Naive thymus-derived CD4-positive, alpha-beta T cell (primary cell): ENCODE measurements at regions not wholly inside any gene's neighbourhood (a gene's known extent, or its start where the extent isn't known, plus 50 kb on each side); places are given as distances from the start of the nearest gene placed in this dataset. TPM values are rescaled to one million over a fixed set of nuclear protein-coding genes. Genes with fewer than 3 reads are reported as not detected.

Experiments
- ATAC-seq: fragments of 150-1000 bp; cut with Tn5 transposase; 2 replicates; pipeline ENCODE4 v1.10.0; 2021; ENCODE audit warnings: mild to moderate bottlenecking, moderate library complexity
- CTCF ChIA-PET: fragments of 350-600 bp; sonication (Branson Sonifier 250); formaldehyde crosslinking; loops from one replicate; lab custom pipeline; 2021; ENCODE audit warnings: antibody characterized with exemption; lab: Charles Lee
- POLR2A ChIA-PET: fragments of 350-600 bp; sonication (Branson Sonifier 250); formaldehyde crosslinking; loops from one replicate; lab custom pipeline; 2021; ENCODE audit warnings: antibody characterized with exemption, inconsistent platforms; lab: Charles Lee
- DNase-seq, 9 donors: peaks; one replicate each; pipeline versions ENCODE4 v3.0.0 to v3.0.0-alpha.2; 2020 to 2022; ENCODE audit warnings: mixed read lengths in 1 of 9
- H3K27ac ChIP-seq: one replicate; pipeline ENCODE4 v1.7.0; 2013; ENCODE audit warnings: mild to moderate bottlenecking, low read depth, low read length, moderate library complexity
- H3K27me3 ChIP-seq, 2 donors: one replicate each; pipeline ENCODE4 v1.7.0; 2013; ENCODE audit warnings: low read length in 2 of 2, mild to moderate bottlenecking in 2 of 2, moderate library complexity in 2 of 2; ENCODE audit not compliant: control insufficient read depth in 2 of 2, insufficient read depth in 2 of 2
- H3K36me3 ChIP-seq, 3 experiments: 1 replicate in 2 of 3; 2 replicates in 1 of 3; pipeline ENCODE4 v1.7.0; 2013; ENCODE audit warnings: low read length in 3 of 3, mild to moderate bottlenecking in 3 of 3, moderate library complexity in 1 of 3; ENCODE audit not compliant: insufficient read depth in 3 of 3, control insufficient read depth in 2 of 3
- H3K4me1 ChIP-seq, 2 donors: one replicate each; pipeline ENCODE4 v1.7.0; 2013; ENCODE audit warnings: low read length in 2 of 2, mild to moderate bottlenecking in 2 of 2, moderate library complexity in 1 of 2; ENCODE audit not compliant: control insufficient read depth in 2 of 2, insufficient read depth in 2 of 2
- H3K4me3 ChIP-seq: 2 replicates; pipeline ENCODE4 v1.7.0; 2013; ENCODE audit warnings: mild to moderate bottlenecking, low read length
- H3K9me3 ChIP-seq, 3 experiments: 1 replicate in 2 of 3; 2 replicates in 1 of 3; pipeline ENCODE4 v1.7.0; 2013; ENCODE audit warnings: low read length in 3 of 3; ENCODE audit not compliant: control insufficient read depth in 2 of 3
- H3K27ac Mint-ChIP-seq, 9 donors: one replicate each; pipeline ENCODE4 v1.8.0; 2020 to 2022; ENCODE audit warnings: mixed read lengths in 9 of 9, mild to moderate bottlenecking in 8 of 9, moderate library complexity in 5 of 9, inconsistent platforms in 2 of 9
- H3K27me3 Mint-ChIP-seq, 5 donors: one replicate each; pipeline ENCODE4 v1.8.0; 2021 to 2022; ENCODE audit warnings: mixed read lengths in 5 of 5, mild to moderate bottlenecking in 1 of 5
- H3K36me3 Mint-ChIP-seq, 5 donors: one replicate each; pipeline ENCODE4 v1.8.0; 2020 to 2022; ENCODE audit warnings: mixed read lengths in 5 of 5, mild to moderate bottlenecking in 3 of 5, inconsistent platforms in 1 of 5
- H3K4me1 Mint-ChIP-seq, 7 donors: one replicate each; pipeline ENCODE4 v1.8.0; 2020 to 2022; ENCODE audit warnings: mixed read lengths in 7 of 7, mild to moderate bottlenecking in 3 of 7, inconsistent platforms in 1 of 7
- H3K4me3 Mint-ChIP-seq, 10 donors: one replicate each; pipeline ENCODE4 v1.8.0; 2020 to 2022; ENCODE audit warnings: mild to moderate bottlenecking in 10 of 10, mixed read lengths in 10 of 10, moderate library complexity in 6 of 10, inconsistent platforms in 2 of 10
- H3K9me3 Mint-ChIP-seq, 11 donors: one replicate each; pipeline ENCODE4 v1.8.0; 2020 to 2022; ENCODE audit warnings: mixed read lengths in 11 of 11, mild to moderate bottlenecking in 4 of 11, inconsistent platforms in 1 of 11, moderate library complexity in 1 of 11
- intact Hi-C, 2 donors: fragments of 100-400 bp; cut with micrococcal nuclease; formaldehyde crosslinking; loops; one replicate each; pipeline ENCODE4 v1.15.1; 2023
- microRNA-seq: library from miRNA; unstranded; fragments of <30 nt; microRNA quantifications from one replicate; pipeline ENCODE4 v1.2.0, GENCODE V29; 2022; ENCODE audit warnings: borderline microRNAs expressed

GRCh38 chr20:57763235-57763595 is 53.4 kb upstream of the PMEPA1 start:
- no peaks in the 10 kb centered on the region for H3K4me1 Mint-ChIP-seq
- H3K27ac Mint-ChIP-seq, result no peak overlapping the region
- Histone ChIP-seq H3K4me1 (no peaks in the 10 kb centered on the region), H3K27ac (no peak overlapping the region), H3K9me3 (no peaks in the 10 kb centered on the region), H3K36me3 (no peaks in the 10 kb centered on the region), H3K4me3 (no peak overlapping the region), H3K27me3 (no peaks in the 10 kb centered on the region)
- CTCF ChIA-PET, result no interaction called here
- intact Hi-C loops, result no loop called here
- H3K36me3 Mint-ChIP-seq, result peaks cover 0 to 10% (median 4%) of the 10 kb centered on the region in 5 donors
- H3K9me3 Mint-ChIP-seq, result peaks cover 0 to 25% (median 8%) of the 10 kb centered on the region in 11 donors
- POLR2A ChIA-PET, result no interaction called here
- ATAC-seq (no peak), DNase-seq (no peak)
- H3K4me3 Mint-ChIP-seq, result no peak overlapping the region
- H3K27me3 Mint-ChIP-seq, result peaks cover 0 to 22% (median 14%) of the 10 kb centered on the region in 5 donors

DNA sequence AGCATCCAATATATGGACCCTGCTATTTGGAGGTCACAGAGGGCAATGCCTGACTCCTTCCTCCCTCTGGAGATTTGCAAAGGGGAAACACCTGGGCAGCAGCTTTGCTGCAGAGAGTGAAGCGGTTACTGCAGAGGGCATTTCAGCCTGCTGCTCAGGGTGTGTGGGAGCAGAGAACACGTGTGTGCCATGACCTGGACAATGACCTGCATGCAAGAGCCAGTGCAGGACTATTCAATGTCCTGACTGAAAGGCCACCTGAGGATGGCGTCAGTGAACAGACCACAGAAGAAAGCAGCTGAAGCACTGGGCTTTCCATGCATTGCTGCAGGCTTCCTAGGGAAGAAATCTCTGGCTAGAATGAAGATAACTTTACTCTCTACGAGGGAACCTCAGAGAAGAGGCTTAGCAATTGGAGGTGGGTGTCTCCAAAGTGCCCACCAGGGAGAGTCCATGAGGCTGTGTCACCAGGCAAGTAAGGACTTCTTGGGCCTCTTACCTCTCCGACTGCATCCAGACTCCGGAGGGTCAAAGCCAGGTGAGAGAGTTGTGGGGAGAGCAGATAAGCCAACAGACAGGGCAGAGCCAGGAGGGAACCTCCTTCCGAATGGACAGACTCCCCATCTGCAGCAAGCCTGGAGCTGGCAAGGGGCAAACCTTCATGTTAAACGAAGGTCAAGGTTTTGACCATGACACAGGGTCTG is 52.9 kb upstream of the PMEPA1 start:
- ATAC-seq (no peak), DNase-seq (no peak)
- POLR2A ChIA-PET, result no interaction called here
- Mint-ChIP-seq H3K4me3 (no peak overlapping the region), H3K36me3 (peaks cover 0 to 10% (median 4%) of the 10 kb centered on the region in 5 donors), H3K9me3 (peaks cover 0 to 25% (median 8%) of the 10 kb centered on the region in 11 donors), H3K27ac (no peak overlapping the region), H3K4me1 (no peaks in the 10 kb centered on the region), H3K27me3 (peaks cover 0 to 22% (median 11%) of the 10 kb centered on the region in 5 donors)
- no peaks in the 10 kb centered on the region for H3K4me1 ChIP-seq
- no peaks in the 10 kb centered on the region for H3K36me3 ChIP-seq
- H3K4me3 ChIP-seq, result no peak overlapping the region
- CTCF ChIA-PET, result no interaction called here
- intact Hi-C loops, result no loop called here
- no peaks in the 10 kb centered on the region for H3K9me3 ChIP-seq
- H3K27ac ChIP-seq, result no peak overlapping the region
- no peaks in the 10 kb centered on the region for H3K27me3 ChIP-seq

DNA sequence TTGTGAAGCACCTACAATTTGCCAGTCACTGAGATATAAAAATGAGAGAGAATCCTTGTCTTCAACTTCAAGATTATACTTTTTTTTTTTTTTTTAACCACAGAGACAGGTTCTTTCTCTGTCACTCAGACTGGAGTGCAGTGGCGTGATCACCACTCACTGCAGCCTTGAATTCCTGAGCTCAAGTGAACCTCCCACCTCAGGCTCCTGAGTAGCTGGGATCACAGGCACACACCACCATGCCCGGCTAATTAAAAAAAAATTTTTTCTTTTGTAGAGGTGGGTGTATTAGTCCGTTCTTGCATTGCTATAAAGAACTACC is 51.6 kb upstream of the PMEPA1 start:
- no peak overlapping the region for H3K27ac Mint-ChIP-seq
- peaks cover 0 to 37% (median 8%) of the 10 kb centered on the region in 11 donors for H3K9me3 Mint-ChIP-seq
- CTCF ChIA-PET, result no interaction called here
- Histone ChIP-seq H3K27ac (no peak overlapping the region), H3K9me3 (no peaks in the 10 kb centered on the region), H3K4me1 (no peaks in the 10 kb centered on the region), H3K27me3 (no peaks in the 10 kb centered on the region), H3K36me3 (no peaks in the 10 kb centered on the region), H3K4me3 (no peak overlapping the region)
- POLR2A ChIA-PET, result no interaction called here
- peaks cover 0 to 22% (median 9%) of the 10 kb centered on the region in 5 donors for H3K27me3 Mint-ChIP-seq
- H3K4me3 Mint-ChIP-seq, result no peak overlapping the region
- intact Hi-C loops, result no loop called here
- H3K36me3 Mint-ChIP-seq, result peaks cover 0 to 10% (median 4%) of the 10 kb centered on the region in 5 donors
- H3K4me1 Mint-ChIP-seq, result no peaks in the 10 kb centered on the region
- DNase-seq (no peak), ATAC-seq (no peak)

GRCh38 chr20:57760698-57761412 is 51.0 kb upstream of the PMEPA1 start:
- no peak for ATAC-seq
- Histone ChIP-seq H3K36me3 (no peaks in the 10 kb centered on the region), H3K27me3 (no peaks in the 10 kb centered on the region), H3K4me3 (no peak overlapping the region), H3K27ac (no peak overlapping the region), H3K9me3 (no peaks in the 10 kb centered on the region), H3K4me1 (no peaks in the 10 kb centered on the region)
- Mint-ChIP-seq H3K27ac (no peak overlapping the region), H3K9me3 (peaks cover 0 to 37% (median 8%) of the 10 kb centered on the region in 11 donors), H3K27me3 (peaks cover 0 to 22% (median 9%) of the 10 kb centered on the region in 5 donors), H3K36me3 (peaks cover 0 to 10% (median 4%) of the 10 kb centered on the region in 5 donors), H3K4me3 (no peak overlapping the region), H3K4me1 (no peaks in the 10 kb centered on the region)
- no peak for DNase-seq
- CTCF ChIA-PET, result no interaction called here
- intact Hi-C loops, result no loop called here
- POLR2A ChIA-PET, result no interaction called here

GRCh38 chr20:57759724-57760123 is 49.9 kb upstream of the PMEPA1 start:
- DNase-seq (no peak), ATAC-seq (no peak)
- H3K4me3 Mint-ChIP-seq, result no peak overlapping the region
- H3K9me3 Mint-ChIP-seq, result peaks cover 0 to 28% (median 8%) of the 10 kb centered on the region in 11 donors
- Histone ChIP-seq H3K4me3 (no peak overlapping the region), H3K9me3 (no peaks in the 10 kb centered on the region), H3K27me3 (no peaks in the 10 kb centered on the region), H3K4me1 (no peaks in the 10 kb centered on the region), H3K36me3 (no peaks in the 10 kb centered on the region), H3K27ac (no peak overlapping the region)
- ChIA-PET POLR2A (no interaction called here), CTCF (no interaction called here)
- H3K27me3 Mint-ChIP-seq, result peaks cover 9 to 24% (median 12%) of the 10 kb centered on the region in 5 donors
- no peaks in the 10 kb centered on the region for H3K4me1 Mint-ChIP-seq
- intact Hi-C loops, result no loop called here
- H3K27ac Mint-ChIP-seq, result no peak overlapping the region
- peaks cover 0 to 10% (median 4%) of the 10 kb centered on the region in 5 donors for H3K36me3 Mint-ChIP-seq

Small RNA genes lying in the stretch of these regions (microRNA-seq; reads per million reads assigned to microRNA genes)
- not detected for gene MIR4532
